Ramos (cell line): ENCODE measurements at regions not wholly inside any gene's neighbourhood (a gene's known extent, or its start where the extent isn't known, plus 50 kb on each side); places are given as distances from the start of the nearest gene placed in this dataset.
"Not testable (repeated sequence)": the region's sequence is repeated elsewhere in the genome, so short reads cannot be mapped to it uniquely, and the experiment has no call there.

Experiments
- in situ Hi-C: fragments of 300-500 bp; cut with MboI; formaldehyde crosslinking; loops from one replicate; pipeline ENCODE4 v1.14.3; 2022; ENCODE audit warnings: low sequenced_read_pairs; ENCODE audit not compliant: unreplicated experiment

- in situ Hi-C loops: no loop called here
Measured at GRCh38 chr22:49678137-49678841, 149.4 kb downstream of the BRD1 start.

DNA sequence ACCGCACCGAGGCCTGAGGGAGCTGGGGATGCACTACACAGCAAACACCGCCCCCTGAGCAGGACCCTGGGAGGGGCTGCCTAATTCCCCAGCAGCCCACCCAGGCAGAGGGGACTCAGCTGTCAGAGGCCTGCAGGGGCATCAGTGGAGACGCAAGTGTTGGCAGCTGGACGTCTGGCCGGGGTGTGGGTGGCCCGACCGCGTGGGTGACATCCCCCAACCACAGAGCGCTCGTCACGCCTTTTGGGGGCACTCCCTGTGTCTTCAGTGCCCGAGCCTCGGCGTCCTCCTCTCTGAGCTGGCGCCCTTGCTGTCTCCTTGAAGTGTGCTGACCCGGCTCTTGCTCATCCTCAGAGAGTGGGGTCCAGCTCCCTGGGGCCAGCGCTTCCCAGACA, 150.2 kb downstream of the BRD1 start:
- in situ Hi-C loops: no loop called here

- in situ Hi-C loops: no loop called here
Measured at GRCh38 chr22:49676783-49677494, 150.7 kb downstream of the BRD1 start.

GRCh38 chr22:49676230-49676629, 151.4 kb downstream of the BRD1 start:
- in situ Hi-C loops: no loop called here

DNA sequence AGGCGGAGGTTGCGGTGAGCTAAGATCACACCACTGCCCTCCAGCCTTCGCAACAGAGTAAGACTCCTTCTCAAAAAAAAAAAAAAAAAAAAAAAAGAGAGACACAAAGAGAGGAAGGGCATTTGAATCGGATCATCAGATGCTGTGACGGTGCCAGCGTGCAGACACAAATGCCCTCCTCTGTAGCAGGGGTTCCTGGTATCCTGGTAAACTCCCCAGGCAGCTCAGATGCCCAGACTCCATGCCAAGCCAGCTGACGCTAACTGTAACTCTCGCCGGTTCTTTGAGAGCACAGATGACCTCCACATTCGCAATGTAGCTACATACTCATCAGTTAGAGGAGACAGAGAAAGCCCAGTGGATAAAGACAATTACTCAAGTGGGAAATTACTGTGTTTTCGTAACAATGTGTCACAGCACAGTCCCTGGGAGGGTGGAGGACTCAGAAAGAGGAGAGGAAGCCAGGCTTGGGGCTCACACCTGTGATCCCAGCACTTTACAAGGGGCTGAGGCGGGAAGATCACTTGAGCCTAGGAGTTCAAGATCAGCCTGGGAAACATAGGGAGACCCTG, 153.1 kb downstream of the BRD1 start:
- in situ Hi-C loops: no loop called here

- in situ Hi-C loops: no loop called here
Measured at GRCh38 chr22:49673048-49673447, 154.6 kb downstream of the BRD1 start.

DNA sequence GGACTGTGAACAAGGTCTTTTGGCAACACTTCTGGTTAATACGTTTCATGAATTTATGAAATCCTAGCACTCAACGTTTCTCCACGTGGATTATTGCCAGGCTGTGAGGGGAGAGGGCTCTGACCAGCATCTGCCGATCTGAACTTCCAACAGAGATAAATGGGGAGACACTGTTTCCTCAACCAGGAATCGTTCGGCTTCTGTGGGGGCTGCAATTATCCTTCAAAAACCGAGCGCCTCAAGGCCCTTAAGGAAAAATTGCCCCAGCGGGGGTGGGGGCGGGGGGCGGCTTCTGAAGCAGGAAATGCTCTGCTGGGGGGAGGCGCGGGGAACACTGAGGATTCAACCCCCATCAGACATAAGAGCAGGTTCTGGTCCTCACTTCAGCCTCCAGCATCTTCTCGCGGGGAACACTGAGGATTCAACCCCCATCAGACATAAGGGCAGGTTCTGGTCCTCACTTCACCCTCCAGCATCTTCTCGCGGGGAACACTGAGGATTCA, 155.6 kb downstream of the BRD1 start:
- in situ Hi-C loops: no loop called here

- in situ Hi-C loops: no loop called here
Measured at GRCh38 chr22:49671331-49672013, 156.2 kb downstream of the BRD1 start.

GRCh38 chr22:49670456-49671330, 157.0 kb downstream of the BRD1 start:
- in situ Hi-C loops: no loop called here

DNA sequence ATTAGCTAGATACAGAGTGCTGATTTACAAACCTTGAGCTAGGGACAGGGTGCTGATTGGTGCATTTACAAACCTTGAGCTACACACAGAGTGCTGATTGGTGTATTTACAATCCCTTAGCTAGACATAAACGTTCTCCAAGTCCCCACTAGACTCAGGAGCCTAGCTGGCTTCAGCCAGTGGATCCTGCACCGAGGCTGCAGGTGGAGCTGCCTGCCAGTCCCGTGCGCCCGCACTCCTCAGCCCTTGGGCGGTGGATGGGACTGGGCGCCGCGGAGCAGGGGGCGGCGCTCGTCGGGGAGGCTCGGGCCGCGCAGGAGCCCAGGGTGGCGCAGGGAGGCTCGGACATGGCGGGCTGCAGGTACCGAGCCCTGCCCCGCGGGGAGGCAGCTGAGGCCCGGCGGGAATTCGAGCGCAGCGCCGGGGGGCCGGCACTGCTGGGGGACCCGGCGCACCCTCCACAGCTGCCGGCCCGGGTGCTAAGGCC, 157.7 kb downstream of the BRD1 start:
- in situ Hi-C loops: not testable (repeated sequence)

DNA sequence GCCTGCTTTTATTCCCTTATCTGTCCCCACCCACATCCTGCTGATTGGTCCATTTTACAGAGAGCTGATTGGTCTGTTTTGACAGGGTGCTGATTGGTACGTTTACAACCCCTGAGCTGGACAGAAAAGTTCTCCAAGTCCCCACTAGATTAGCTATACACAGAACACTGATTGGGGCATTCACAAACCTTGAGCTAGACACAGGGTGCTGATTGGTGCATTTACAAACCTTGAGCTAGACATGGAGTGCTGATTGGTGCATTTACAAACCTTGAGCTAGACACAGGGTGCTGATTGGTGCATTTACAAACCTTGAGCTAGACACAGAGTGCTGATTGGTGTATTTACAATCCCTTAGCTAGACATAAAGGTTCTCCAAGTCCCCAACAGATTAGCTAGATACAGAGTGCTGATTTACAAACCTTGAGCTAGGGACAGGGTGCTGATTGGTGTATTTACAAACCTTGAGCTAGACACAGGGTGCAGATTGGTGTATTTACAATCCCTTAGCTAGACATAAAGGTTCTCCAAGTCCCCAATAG, 158.2 kb downstream of the BRD1 start:
- in situ Hi-C loops: not testable (repeated sequence)

DNA sequence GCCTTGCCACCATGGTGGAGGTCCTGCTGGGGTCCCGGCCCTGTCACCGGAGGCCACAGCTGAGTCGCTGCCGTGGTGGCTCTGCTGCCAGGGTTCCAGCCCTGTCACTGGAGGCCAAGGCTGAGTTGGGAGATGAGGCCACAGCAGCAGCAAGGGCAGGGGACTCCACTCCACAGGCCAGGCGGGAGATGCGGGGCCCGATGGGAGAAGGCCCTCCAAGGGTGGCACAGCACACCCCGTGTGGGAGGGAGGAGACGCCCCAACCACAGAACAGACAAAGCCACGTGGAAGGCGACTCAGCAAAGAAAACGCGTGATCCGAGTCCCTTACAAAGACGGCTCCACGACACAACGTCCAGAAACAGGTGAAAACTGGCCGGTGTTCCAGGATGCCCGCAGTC, 159.3 kb downstream of the BRD1 start:
- in situ Hi-C loops: no loop called here

- in situ Hi-C loops: no loop called here
Measured at GRCh38 chr22:49667236-49667635, 160.4 kb downstream of the BRD1 start.

DNA sequence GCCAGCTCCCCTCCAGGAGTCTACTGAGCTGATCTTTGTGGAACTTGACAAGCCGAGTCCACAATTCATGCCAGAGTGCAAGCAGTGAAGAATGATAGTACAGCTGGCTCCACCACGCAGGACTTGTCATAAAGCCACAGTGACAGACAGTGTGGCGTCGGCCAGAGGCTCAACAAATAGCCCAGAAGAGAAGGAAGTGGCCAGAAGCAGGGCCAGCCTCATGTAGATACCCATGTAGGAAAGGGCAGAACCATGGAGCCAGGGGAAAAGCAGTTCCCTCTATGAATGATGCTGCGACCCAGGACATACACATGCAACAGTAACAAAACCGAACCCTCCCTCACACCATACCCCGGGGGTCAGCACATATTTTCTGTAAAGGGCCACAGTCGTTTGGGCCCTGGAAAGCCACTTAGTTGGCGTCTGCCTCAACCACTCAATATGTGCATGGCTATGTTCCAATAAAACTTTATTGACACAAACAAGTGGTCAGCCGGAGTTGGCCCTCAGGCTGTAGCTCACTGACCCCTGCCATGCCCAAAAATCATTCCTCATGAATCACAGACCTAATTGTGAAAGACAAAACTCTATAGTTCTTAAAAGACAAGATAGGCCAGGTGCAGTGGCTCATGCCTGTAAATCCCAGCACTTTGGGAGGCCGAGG, 161.4 kb downstream of the BRD1 start:
- in situ Hi-C loops: no loop called here

DNA sequence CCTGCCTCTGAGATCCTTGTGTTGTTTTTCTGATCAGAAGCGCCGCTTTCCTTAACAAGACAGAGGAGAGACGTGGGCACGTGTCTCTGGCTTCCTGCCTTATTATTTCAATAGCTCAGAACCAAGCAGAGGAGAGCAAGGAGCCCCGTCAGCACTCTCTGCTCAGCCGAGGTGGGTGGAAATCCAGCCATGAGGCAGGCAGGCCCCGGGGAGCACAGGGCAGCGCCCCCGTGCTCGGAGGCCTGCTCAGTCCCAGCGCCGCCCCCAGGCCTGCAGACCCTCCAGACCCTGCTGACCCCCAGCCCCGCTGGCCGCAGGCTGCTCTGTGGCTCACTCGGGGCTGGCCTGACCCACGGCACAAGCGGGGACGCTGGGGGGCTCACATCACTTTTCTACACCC, 162.8 kb downstream of the BRD1 start:
- in situ Hi-C loops: no loop called here

- in situ Hi-C loops: no loop called here
Measured at GRCh38 chr22:49664371-49664881, 163.2 kb downstream of the BRD1 start.

GRCh38 chr22:49663823-49664222, 163.8 kb downstream of the BRD1 start:
- in situ Hi-C loops: no loop called here

DNA sequence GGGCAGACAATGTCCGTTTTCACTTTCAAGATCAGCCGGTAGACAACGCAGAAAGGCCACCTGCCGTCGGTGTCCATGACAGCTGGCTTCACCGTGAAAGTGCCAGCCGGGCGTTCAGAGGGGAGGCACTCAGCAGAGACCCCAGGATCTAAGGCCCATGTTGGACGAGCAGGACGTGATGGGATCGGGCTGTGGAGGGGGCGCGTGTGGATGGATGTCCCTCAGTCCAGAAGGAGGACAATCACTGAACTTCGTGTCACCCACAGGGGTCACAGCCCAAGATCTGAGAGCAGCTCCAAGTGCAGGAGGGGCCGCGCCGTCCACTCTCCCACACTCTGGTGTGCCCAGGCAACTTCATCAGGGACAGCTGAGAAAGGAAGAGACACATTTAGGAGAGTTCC, 164.4 kb downstream of the BRD1 start:
- in situ Hi-C loops: no loop called here

GRCh38 chr22:49662681-49663080, 165.0 kb downstream of the BRD1 start:
- in situ Hi-C loops: no loop called here
